Ovary (tissue), 7 donors: ENCODE measurements at regions not wholly inside any gene's neighbourhood (a gene's known extent, or its start where the extent isn't known, plus 50 kb on each side); places are given as distances from the start of the nearest gene placed in this dataset.

Experiments
- DNase-seq, 5 donors: peaks; one replicate each; pipeline ENCODE4 v3.0.0-alpha.2; 2019 to 2020
- H3K27ac ChIP-seq, 2 donors: fragments of 200-600 bp; one replicate each; pipeline versions ENCODE4 v1.5.1 to v1.8.0; 2019 to 2022
- H3K27me3 ChIP-seq: fragments of 200-600 bp; one replicate; pipeline ENCODE4 v1.8.0; 2022
- H3K36me3 ChIP-seq: fragments of 200-600 bp; sonication (generic); one replicate; pipeline ENCODE4 v1.5.1; 2019
- H3K4me1 ChIP-seq: one replicate; pipeline ENCODE4 v1.8.1; 2013; ENCODE audit warnings: mild to moderate bottlenecking, moderate library complexity; ENCODE audit not compliant: insufficient read depth
- H3K4me3 ChIP-seq: fragments of 200-600 bp; sonication (generic); one replicate; pipeline ENCODE4 v1.5.1; 2017
- H3K9me3 ChIP-seq, 2 donors: fragments of 200-600 bp in 1 of 2; sonication (generic) in 1 of 2; one replicate each; pipeline versions ENCODE4 v1.5.1 to v1.8.1; 2013 to 2019; ENCODE audit warnings: mild to moderate bottlenecking in 1 of 2, moderate library complexity in 1 of 2
- EP300 ChIP-seq: sonication (generic); formaldehyde crosslinking; IDR thresholded peaks from one replicate; pipeline ENCODE4 v1.6.1; 2017; ENCODE audit warnings: antibody characterized with exemption
- POLR2A ChIP-seq: fragments of 450-650 bp; IDR thresholded peaks from one replicate; pipeline ENCODE4 v1.6.1; 2017; ENCODE audit warnings: antibody characterized with exemption, mild to moderate bottlenecking, moderate library complexity
- WGBS, 3 donors: extraction: QIAGEN DNeasy Blood & Tissue Kit in 1 of 3; methylation state at CpG; one replicate each; pipeline versions ENCODE4 v1.1.5 to v1.1.7; 2013 to 2017; 5-methylcytosine and 5-hydroxymethylcytosine counted together
- intact Hi-C, 4 donors: fragments of 100-400 bp; cut with DNase I; formaldehyde crosslinking; loops; one replicate each; pipeline versions ENCODE4 v1.11.0 to v1.15.1; 2022 to 2023
- TF ChIP-seq, protein P1 (sequence below), 3 donors: fragments of 450-650 bp in 2 of 3; fragments of 200-600 bp in 1 of 3; IDR thresholded peaks; one replicate each; pipeline versions ENCODE4 v1.5.1 to v1.8.0; 2016 to 2022; ENCODE audit warnings: antibody characterized with exemption in 3 of 3, mild to moderate bottlenecking in 1 of 3
- donor health status: DM: no; HTN: no; CAD: no; lungs with moderate emphysema.
- donor health status: DM: no; HTN: no; CAD: no.
- donor health status: Bipolar disorder and iron deficiency.
- donor health status: DM: no; HTN: no; CAD: no.
- donor health status: DM: yes; HTN: yes; CAD: no.

DNA sequence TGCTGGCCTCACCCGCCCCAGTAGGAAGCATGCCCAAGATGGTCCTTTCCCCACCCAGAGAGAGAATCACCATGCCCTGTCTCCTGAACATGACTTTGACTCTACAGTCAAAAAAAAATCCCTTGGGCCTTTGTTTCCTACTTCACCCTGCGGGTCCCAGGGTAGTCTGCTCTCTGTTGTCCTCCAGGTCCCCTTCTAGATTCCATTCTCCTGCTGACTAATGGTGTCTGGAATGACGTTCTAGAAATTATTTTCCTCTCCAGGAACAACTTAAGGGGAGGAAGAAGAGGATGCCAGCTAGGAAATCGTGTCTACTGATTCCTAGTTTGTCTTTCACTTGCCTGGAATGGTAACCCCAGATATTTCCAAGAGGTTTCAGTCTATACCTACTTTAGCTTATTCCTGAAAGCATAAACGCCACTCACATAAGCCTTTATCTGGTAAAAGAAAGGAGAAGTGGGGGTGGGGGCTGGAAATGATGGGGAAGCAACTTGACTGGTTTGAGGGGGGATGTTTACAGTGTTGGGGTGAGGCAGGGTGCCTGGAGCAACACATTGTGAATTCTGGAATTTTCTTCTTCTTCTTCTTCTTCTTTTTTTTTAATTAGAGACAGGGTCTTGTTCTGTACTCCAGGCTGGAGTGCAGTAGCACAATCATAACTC lies 93.9 kb downstream of the SNX18 start:
- Histone ChIP-seq H3K4me1 (peaks cover 3% of the 10 kb centered on the region), H3K9me3 (no peaks in the 10 kb centered on the region), H3K4me3 (no peak overlapping the region), H3K36me3 (no peaks in the 10 kb centered on the region), H3K27ac (no peak overlapping the region), H3K27me3 (no peaks in the 10 kb centered on the region)
- WGBS, 3 donors = 41 to 62% (median 61%) methylated on average over 5 of the region's 5 CpGs
- intact Hi-C loops = no loop called here
- TF ChIP-seq POLR2A (no peak), EP300 (no peak)
- TF ChIP-seq, protein P1, sequence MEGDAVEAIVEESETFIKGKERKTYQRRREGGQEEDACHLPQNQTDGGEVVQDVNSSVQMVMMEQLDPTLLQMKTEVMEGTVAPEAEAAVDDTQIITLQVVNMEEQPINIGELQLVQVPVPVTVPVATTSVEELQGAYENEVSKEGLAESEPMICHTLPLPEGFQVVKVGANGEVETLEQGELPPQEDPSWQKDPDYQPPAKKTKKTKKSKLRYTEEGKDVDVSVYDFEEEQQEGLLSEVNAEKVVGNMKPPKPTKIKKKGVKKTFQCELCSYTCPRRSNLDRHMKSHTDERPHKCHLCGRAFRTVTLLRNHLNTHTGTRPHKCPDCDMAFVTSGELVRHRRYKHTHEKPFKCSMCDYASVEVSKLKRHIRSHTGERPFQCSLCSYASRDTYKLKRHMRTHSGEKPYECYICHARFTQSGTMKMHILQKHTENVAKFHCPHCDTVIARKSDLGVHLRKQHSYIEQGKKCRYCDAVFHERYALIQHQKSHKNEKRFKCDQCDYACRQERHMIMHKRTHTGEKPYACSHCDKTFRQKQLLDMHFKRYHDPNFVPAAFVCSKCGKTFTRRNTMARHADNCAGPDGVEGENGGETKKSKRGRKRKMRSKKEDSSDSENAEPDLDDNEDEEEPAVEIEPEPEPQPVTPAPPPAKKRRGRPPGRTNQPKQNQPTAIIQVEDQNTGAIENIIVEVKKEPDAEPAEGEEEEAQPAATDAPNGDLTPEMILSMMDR (IDR thresholded peaks at IDR 0.05) = no peak
- no peak for DNase-seq

DNA sequence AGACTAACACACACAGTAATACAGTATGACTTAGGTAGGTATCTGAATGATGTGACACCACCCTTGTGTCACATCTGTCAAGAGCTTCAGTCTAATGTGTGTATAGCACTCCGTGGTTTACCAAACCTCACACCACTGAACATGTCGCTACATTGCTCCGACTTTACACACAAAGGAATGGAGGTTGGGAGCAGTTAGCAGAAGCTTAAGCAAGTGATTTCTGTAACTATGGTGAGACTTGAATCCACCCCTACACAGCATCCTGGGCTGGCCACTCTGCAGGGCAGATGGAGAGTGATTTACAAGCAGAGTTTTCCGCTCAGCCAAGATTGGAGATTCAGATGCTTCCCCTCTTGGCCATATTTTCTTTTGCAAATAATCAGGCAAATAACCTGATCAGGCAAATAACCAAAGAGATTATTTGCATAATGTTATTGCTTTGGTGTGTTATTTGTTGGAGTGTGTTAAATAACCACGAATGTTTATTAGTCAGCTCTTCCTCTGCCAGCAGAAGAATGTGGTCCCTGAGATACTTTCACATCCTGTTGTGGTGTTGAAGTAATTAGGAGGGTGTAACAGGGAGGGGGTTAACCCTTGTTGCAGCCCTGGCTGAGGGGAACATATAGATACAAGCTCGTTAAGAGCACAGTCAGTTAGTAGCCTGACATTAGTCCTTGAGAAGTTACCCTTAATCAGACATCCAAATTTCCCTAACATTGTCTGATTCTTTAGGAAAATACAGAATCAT lies 92.8 kb downstream of the SNX18 start:
- no peak for TF ChIP-seq EP300
- TF ChIP-seq, protein P1 (IDR thresholded peaks at IDR 0.05) = no peak
- TF ChIP-seq POLR2A = no peak
- no peak for DNase-seq
- H3K36me3 ChIP-seq = no peaks in the 10 kb centered on the region
- 56 to 66% (median 56%) methylated on average over 6 of the region's 6 CpGs for WGBS, 3 donors
- H3K27ac ChIP-seq = no peak overlapping the region
- H3K27me3 ChIP-seq = no peaks in the 10 kb centered on the region
- H3K9me3 ChIP-seq = no peaks in the 10 kb centered on the region
- intact Hi-C loops = no loop called here
- H3K4me1 ChIP-seq = peaks cover 2% of the 10 kb centered on the region
- H3K4me3 ChIP-seq = no peak overlapping the region

DNA sequence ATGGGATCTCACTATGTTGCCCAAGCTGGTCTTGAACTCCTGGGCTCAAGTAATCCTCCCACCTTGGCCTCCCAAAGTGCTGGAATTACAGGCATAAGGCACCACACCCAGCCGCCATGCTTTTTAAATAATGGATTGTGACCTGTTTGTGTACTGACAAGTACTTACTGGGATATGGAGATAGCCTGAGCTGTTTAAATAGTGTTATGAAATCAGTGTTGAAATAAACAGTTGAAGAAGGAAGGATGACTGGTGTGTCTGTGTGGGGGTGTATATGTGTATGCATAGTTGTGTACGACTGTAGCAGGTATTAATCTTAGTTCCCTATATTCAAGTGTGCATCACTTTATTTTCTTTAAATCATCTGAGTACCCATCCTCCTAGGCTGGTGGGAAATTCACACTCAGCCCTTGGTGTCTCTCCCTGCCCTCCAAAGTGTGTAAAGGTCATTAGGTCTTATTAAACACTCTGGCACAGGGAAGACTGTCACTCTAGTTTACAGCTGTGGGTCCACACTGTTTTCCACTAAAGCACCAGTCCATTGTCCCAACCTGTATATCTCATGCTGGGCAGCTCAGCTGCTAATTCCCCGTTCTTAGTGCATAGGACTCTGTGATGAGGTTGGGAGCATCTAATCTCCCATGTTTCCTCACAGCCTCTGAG lies 91.0 kb downstream of the SNX18 start:
- TF ChIP-seq POLR2A = no peak
- TF ChIP-seq, protein P1 (IDR thresholded peaks at IDR 0.05) = no peak
- no peak for TF ChIP-seq EP300
- Histone ChIP-seq H3K4me3 (no peak overlapping the region), H3K27ac (no peak overlapping the region), H3K4me1 (peaks cover 1% of the 10 kb centered on the region), H3K36me3 (no peaks in the 10 kb centered on the region), H3K9me3 (no peaks in the 10 kb centered on the region), H3K27me3 (no peaks in the 10 kb centered on the region)
- intact Hi-C loops = no loop called here
- WGBS, 3 donors = 89 to 91% (median 90%) methylated on average over 3 of the region's 3 CpGs
- no peak for DNase-seq

DNA sequence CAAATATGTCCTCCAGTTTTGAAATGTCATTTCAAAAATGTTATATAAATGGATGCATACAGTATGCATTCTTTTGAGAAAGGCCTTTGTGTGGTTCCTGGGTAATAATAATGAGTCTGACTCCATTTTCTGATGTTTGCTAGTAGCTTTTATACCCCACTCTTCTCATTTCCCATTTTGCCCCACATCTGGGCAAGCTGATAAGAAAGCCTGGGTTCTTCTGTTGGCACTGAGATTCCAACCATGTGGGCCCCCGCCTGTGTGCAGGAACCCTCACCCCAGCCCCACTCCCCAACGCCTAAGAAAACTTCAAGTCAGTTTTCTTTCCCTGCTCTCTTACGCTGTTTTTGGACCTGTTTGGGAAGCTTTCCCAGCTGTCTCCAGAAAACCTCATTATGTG lies 89.4 kb downstream of the SNX18 start:
- Histone ChIP-seq H3K9me3 (no peaks in the 10 kb centered on the region), H3K36me3 (no peaks in the 10 kb centered on the region), H3K4me1 (peaks cover 1% of the 10 kb centered on the region), H3K27me3 (no peaks in the 10 kb centered on the region), H3K27ac (no peak overlapping the region), H3K4me3 (no peak overlapping the region)
- 96 to 99% (median 97%) methylated on average over 3 of the region's 3 CpGs for whole genome bisulfite sequencing, 3 donors
- TF ChIP-seq, protein P1 (IDR thresholded peaks at IDR 0.05) = no peak
- TF ChIP-seq POLR2A = no peak
- TF ChIP-seq EP300 = no peak
- no peak for DNase-seq
- intact Hi-C loops = loop anchor here in 1 of 4 donors (2.0 kb wide), 1 partner anchor 16 kb away; no protein-coding TSS in a partner anchor
